Activated CD8-positive, alpha-beta memory T cell treated with anti-CD3 and anti-CD28 coated beads, Interleukin-2, amount 50 U/mL, for 24 hours (primary cell): ENCODE measurements at regions not wholly inside any gene's neighbourhood (a gene's known extent, or its start where the extent isn't known, plus 50 kb on each side); places are given as distances from the start of the nearest gene placed in this dataset.

ENCODE experiments used
- DNase-seq: peaks from one replicate; pipeline ENCODE4 v3.0.0-alpha.2; 2020; ENCODE audit errors: extremely low read depth

GRCh38 chr20:52921340-52921739, 50.8 kb upstream of the TSHZ2 start:
- no peak for DNase-seq

GRCh38 chr20:52918311-52918710, 53.8 kb upstream of the TSHZ2 start:
- DNase-seq, result no peak

- no peak for DNase-seq
Observed at GRCh38 chr20:52915564-52915963, 56.6 kb upstream of the TSHZ2 start.

- DNase-seq, result no peak
Observed at GRCh38 chr20:52914870-52915269, 57.3 kb upstream of the TSHZ2 start.

- no peak for DNase-seq
Observed at GRCh38 chr20:52913650-52914387, 58.3 kb upstream of the TSHZ2 start.

GRCh38 chr20:52905241-52905994, 66.7 kb upstream of the TSHZ2 start:
- DNase-seq, result no peak

GRCh38 chr20:52904837-52905236, 67.3 kb upstream of the TSHZ2 start:
- no peak for DNase-seq

- DNase-seq, result no peak
Observed at GRCh38 chr20:52899041-52899608, 73.0 kb upstream of the TSHZ2 start.

GRCh38 chr20:52896348-52896747, 75.8 kb upstream of the TSHZ2 start:
- DNase-seq, result no peak

- no peak for DNase-seq
Observed at GRCh38 chr20:52895701-52896100, 76.5 kb upstream of the TSHZ2 start.

GRCh38 chr20:52895235-52895634, 76.9 kb upstream of the TSHZ2 start:
- DNase-seq, result no peak

- no peak for DNase-seq
Observed at GRCh38 chr20:52893498-52893897, 78.7 kb upstream of the TSHZ2 start.

- DNase-seq, result no peak
Observed at GRCh38 chr20:52892023-52892422, 80.1 kb upstream of the TSHZ2 start.

- DNase-seq, result no peak
Observed at GRCh38 chr20:52890130-52890529, 82.0 kb upstream of the TSHZ2 start.

- DNase-seq, result no peak
Observed at GRCh38 chr20:52889225-52889624, 82.9 kb upstream of the TSHZ2 start.

GRCh38 chr20:52888096-52888495, 84.1 kb upstream of the TSHZ2 start:
- DNase-seq, result no peak

- no peak for DNase-seq
Observed at GRCh38 chr20:52880997-52881396, 91.2 kb upstream of the TSHZ2 start.

GRCh38 chr20:52880259-52880658, 91.9 kb upstream of the TSHZ2 start:
- DNase-seq, result no peak

- DNase-seq, result no peak
Observed at GRCh38 chr20:52874241-52874640, 97.9 kb upstream of the TSHZ2 start.

- DNase-seq, result no peak
Observed at GRCh38 chr20:52869698-52870501, 102.3 kb upstream of the TSHZ2 start.

- no peak for DNase-seq
Observed at GRCh38 chr20:52869276-52869675, 102.9 kb upstream of the TSHZ2 start.

GRCh38 chr20:52867305-52867704, 104.9 kb upstream of the TSHZ2 start:
- no peak for DNase-seq
